Adrenal gland (tissue), 5 donors: ENCODE measurements at regions not wholly inside any gene's neighbourhood (a gene's known extent, or its start where the extent isn't known, plus 50 kb on each side); places are given as distances from the start of the nearest gene placed in this dataset.

Experiments
- CTCF ChIP-seq, 6 experiments: fragments of 450-650 bp in 4 of 6; fragments of 200-600 bp in 2 of 6; sonication (generic) in 1 of 6; IDR thresholded peaks; 1 replicate in 5 of 6; 2 replicates in 1 of 6; pipeline versions ENCODE4 v1.5.1 to v1.8.0; 2016 to 2021; ENCODE audit warnings: antibody characterized with exemption in 6 of 6, mild to moderate bottlenecking in 2 of 6, moderate library complexity in 1 of 6
- POLR2A ChIP-seq, 2 donors: fragments of 450-650 bp; IDR thresholded peaks; one replicate each; pipeline ENCODE4 v1.6.1; 2017; ENCODE audit warnings: antibody characterized with exemption in 2 of 2, mild to moderate bottlenecking in 2 of 2, moderate library complexity in 1 of 2
- donor health status: DM: no; HTN: no; CAD: no.

- TF ChIP-seq POLR2A (IDR thresholded peaks at IDR 0.05) (no peak), CTCF (IDR thresholded peaks at IDR 0.05) (no peak)
Measured at GRCh38 chr9:13481274-13481673, 201.8 kb upstream of the MPDZ start.
